IPS-18a (cell line): ENCODE measurements at regions not wholly inside any gene's neighbourhood (a gene's known extent, or its start where the extent isn't known, plus 50 kb on each side); places are given as distances from the start of the nearest gene placed in this dataset.
"Not testable (repeated sequence)": the region's sequence is repeated elsewhere in the genome, so short reads cannot be mapped to it uniquely, and the experiment has no call there.

Experiments
- H3K27ac ChIP-seq: one replicate; pipeline ENCODE4 v1.5.1; 2013; ENCODE audit warnings: low read length
- H3K27me3 ChIP-seq: one replicate; pipeline ENCODE4 v1.6.1; 2013; ENCODE audit warnings: mild to moderate bottlenecking, low read length; ENCODE audit not compliant: control insufficient read depth, insufficient read depth
- H3K36me3 ChIP-seq: one replicate; pipeline ENCODE4 v1.6.1; 2013; ENCODE audit warnings: low read depth, low read length; ENCODE audit not compliant: control insufficient read depth
- H3K4me1 ChIP-seq: one replicate; pipeline ENCODE4 v1.6.1; 2013; ENCODE audit warnings: low read depth, low read length; ENCODE audit not compliant: control insufficient read depth
- H3K4me3 ChIP-seq: one replicate; pipeline ENCODE4 v1.5.1; 2013; ENCODE audit warnings: low read length
- H3K9ac ChIP-seq: one replicate; pipeline ENCODE4 v1.6.1; 2013; ENCODE audit warnings: mild to moderate bottlenecking, low read length, moderate library complexity
- H3K9me3 ChIP-seq: one replicate; pipeline ENCODE4 v1.6.1; 2013; ENCODE audit warnings: low read depth, low read length; ENCODE audit not compliant: control insufficient read depth

DNA sequence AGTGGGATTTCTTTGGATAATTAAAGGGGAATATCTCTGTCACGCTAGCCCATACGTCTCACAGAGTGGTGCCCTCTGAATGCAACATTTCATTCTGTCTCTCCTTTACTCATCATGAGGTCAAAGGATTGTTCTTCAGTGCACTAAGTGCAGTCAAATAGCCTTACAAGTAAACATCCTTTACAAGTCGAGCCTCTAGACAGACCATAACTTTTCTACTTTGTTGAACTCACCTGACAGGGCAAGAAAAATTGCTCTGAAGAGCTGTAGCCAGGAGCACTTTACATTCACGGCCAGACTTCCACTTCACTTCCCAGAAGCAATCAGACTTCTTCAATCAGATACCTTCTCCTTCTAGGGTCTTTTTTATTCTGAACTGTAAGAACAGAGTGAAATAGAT lies 768.0 kb upstream of the TMPRSS15 start:
- no peak overlapping the region for H3K4me3 ChIP-seq
- H3K36me3 ChIP-seq = no peaks in the 10 kb centered on the region
- no peaks in the 10 kb centered on the region for H3K4me1 ChIP-seq
- H3K9ac ChIP-seq = no peak overlapping the region
- H3K9me3 ChIP-seq = no peaks in the 10 kb centered on the region
- no peaks in the 10 kb centered on the region for H3K27me3 ChIP-seq
- no peak overlapping the region for H3K27ac ChIP-seq

DNA sequence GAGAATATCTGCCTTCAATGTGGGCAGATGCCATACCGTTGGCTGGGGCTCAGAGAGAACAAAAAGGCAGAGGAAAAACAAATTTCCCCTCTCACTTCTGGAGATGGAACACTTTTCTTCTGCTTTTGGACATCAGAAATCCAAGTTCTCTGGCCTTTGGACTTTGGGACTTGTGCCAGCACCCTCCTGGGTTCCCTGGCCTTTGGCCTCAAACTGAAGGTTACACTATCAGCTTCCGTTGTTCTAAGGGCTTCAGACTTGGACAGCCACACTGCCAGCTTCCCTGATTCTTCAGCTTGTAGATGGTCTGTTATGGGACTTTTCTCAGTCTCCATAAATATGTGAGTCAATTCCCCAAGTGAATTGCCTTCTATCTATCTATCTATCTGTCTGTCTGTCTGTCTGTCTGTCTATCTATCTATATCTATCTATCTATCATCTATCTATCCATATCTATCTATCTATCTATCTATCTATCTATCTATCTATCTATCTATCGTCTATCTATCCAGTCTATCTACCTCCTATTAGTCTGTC lies 778.1 kb upstream of the TMPRSS15 start:
- no peak overlapping the region for H3K9ac ChIP-seq
- no peaks in the 10 kb centered on the region for H3K27me3 ChIP-seq
- H3K4me3 ChIP-seq = no peak overlapping the region
- H3K36me3 ChIP-seq = no peaks in the 10 kb centered on the region
- H3K27ac ChIP-seq = no peak overlapping the region
- H3K4me1 ChIP-seq = no peaks in the 10 kb centered on the region
- H3K9me3 ChIP-seq = no peaks in the 10 kb centered on the region

DNA sequence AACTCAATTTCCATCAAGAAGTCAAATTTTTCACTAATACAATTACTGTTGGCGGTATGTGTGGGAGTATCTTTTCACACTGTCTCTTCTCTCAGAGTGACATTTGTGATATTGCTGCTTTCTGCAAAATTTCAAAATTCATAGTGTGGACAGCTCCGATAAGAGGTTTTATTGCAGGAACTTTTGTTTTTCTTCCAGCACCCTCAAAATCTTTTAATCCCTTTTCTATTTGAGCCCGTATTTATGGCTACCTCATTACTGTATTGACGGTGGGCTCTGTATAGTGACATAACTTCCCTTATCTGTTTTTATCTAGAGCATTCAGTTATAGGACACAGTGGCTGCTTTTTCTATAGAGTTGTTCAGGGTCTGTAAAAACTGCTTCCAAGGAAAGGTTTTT lies 794.4 kb upstream of the TMPRSS15 start:
- Histone ChIP-seq H3K36me3 (no peaks in the 10 kb centered on the region), H3K9ac (no peak overlapping the region), H3K9me3 (no peaks in the 10 kb centered on the region), H3K4me3 (no peak overlapping the region), H3K27ac (no peak overlapping the region), H3K4me1 (no peaks in the 10 kb centered on the region), H3K27me3 (no peaks in the 10 kb centered on the region)

DNA sequence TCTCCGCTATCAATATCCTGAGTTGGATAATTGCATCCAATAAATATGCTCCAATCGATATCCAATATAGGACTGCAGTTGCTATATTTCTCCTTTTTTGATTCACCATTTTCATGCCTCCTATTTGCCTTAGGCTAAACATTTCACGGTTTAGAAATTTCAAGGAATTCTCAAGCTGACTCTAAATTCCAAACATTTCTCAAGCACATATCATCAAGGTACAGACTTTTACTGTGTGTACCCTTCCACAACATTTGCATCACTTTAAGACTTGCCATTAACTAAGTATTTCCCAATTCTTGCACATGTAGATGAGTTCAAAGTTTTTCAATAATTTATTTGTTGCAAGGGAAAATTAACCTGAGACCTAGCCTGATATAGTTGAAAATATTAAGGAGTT lies 795.2 kb upstream of the TMPRSS15 start:
- Histone ChIP-seq H3K27me3 (no peaks in the 10 kb centered on the region), H3K27ac (no peak overlapping the region), H3K4me1 (no peaks in the 10 kb centered on the region), H3K9ac (no peak overlapping the region), H3K36me3 (no peaks in the 10 kb centered on the region), H3K4me3 (no peak overlapping the region), H3K9me3 (no peaks in the 10 kb centered on the region)

DNA sequence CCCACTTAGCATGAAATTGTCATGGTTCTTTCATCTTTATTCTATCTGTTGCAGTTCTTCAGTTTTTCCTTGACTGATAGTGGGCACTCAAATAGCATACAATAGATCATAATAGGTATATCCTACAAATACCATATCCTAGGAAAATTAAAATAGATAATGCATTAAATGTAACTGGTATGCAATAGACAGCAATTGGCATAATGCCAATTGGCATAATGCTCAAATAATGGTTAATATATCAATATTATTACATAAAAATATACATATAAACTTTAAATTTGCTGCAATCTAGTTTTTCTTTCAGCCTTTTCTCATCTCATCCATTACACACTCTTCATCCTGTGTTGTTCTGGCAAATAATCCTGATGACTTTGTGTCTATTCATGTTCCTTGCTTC lies 814.6 kb upstream of the TMPRSS15 start:
- Histone ChIP-seq H3K9me3 (no peaks in the 10 kb centered on the region), H3K27me3 (no peaks in the 10 kb centered on the region), H3K27ac (no peak overlapping the region), H3K4me3 (no peak overlapping the region), H3K36me3 (no peaks in the 10 kb centered on the region), H3K9ac (no peak overlapping the region), H3K4me1 (no peaks in the 10 kb centered on the region)

DNA sequence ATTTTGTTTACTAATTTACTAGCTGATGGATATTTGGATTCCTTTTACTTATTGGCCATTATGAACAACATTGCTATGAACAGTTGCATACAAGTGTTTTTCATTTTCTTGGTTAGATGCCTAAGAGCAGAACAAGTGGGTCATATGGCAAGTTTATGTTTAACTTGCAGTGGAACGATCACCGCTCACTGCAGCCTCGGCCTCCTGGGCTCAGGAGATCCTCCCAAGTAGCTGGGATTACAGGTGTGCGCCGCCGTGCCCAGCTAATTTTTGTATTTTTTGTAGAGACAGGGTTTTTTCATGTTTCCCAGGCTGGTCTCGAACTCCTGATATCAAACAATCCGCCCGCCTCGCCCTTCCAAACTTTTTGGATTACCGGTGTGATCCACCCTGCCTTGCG lies 820.5 kb upstream of the TMPRSS15 start:
- no peaks in the 10 kb centered on the region for H3K27me3 ChIP-seq
- H3K4me1 ChIP-seq = no peaks in the 10 kb centered on the region
- no peak overlapping the region for H3K27ac ChIP-seq
- H3K36me3 ChIP-seq = no peaks in the 10 kb centered on the region
- H3K9me3 ChIP-seq = no peaks in the 10 kb centered on the region
- no peak overlapping the region for H3K4me3 ChIP-seq
- H3K9ac ChIP-seq = no peak overlapping the region

DNA sequence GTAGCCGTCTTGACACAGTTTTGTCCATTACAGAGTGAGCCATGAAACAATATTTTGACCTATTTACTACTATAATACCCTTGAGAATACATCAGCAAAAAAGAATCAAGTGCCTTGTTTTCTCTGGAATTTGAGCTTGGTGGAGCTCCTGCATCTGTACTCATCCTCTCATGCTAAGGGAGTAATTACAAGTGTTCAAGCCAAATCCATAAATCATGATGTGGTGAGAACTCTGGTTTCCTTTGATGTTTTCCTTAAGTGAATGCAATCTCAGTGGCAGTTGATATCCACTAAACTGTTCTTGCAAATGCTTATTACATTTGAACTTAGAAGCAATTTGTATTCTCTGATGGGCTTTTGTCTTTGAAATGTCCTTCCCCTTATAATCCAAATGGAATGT lies 824.6 kb upstream of the TMPRSS15 start:
- Histone ChIP-seq H3K27ac (no peak overlapping the region), H3K9ac (no peak overlapping the region), H3K4me3 (no peak overlapping the region), H3K36me3 (no peaks in the 10 kb centered on the region), H3K4me1 (no peaks in the 10 kb centered on the region), H3K9me3 (no peaks in the 10 kb centered on the region), H3K27me3 (no peaks in the 10 kb centered on the region)

DNA sequence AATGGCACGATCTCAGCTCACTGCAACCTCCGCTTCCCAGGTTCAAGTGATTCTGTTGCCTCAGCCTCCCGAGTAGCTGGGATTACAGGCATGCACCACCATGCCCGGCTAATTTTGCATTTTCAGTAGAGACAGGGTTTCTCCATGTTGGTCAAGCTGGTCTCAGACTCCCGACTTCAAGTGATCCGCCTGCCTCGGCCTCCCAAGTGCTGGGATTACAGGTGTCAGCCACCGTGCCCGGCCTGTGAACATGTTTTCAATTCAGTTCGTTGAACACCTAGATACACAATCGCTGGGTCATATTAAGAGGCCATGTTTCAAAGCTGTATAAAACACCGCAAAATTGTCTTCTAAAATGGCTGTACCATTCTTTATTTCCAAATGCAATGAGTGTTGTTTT lies 830.3 kb upstream of the TMPRSS15 start:
- H3K4me1 ChIP-seq, H3K27ac ChIP-seq, H3K9me3 ChIP-seq, H3K9ac ChIP-seq, H3K27me3 ChIP-seq, H3K4me3 ChIP-seq, H3K36me3 ChIP-seq: not testable (repeated sequence)

DNA sequence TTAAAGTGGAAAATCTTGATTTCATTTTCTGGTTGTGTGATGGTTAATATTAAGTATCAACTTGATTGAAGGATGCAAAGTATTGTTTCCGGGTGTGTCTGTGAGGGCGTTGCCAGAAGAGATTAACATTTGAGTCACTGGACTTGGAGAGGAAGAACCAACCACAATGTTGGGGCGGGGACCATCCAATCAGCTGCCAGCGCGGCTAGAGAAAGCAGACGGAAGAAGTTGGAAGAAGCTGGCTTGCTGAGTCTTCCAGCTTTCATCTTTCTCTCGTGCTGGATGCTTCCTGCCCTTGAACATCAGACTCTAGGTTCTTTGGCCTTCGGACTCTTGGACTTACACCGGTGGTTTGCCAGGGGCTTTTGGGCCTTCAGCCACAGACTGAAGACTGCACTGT lies 832.6 kb upstream of the TMPRSS15 start:
- Histone ChIP-seq H3K4me1 (no peaks in the 10 kb centered on the region), H3K9me3 (no peaks in the 10 kb centered on the region), H3K27ac (no peak overlapping the region), H3K9ac (no peak overlapping the region), H3K4me3 (no peak overlapping the region), H3K27me3 (no peaks in the 10 kb centered on the region), H3K36me3 (no peaks in the 10 kb centered on the region)

DNA sequence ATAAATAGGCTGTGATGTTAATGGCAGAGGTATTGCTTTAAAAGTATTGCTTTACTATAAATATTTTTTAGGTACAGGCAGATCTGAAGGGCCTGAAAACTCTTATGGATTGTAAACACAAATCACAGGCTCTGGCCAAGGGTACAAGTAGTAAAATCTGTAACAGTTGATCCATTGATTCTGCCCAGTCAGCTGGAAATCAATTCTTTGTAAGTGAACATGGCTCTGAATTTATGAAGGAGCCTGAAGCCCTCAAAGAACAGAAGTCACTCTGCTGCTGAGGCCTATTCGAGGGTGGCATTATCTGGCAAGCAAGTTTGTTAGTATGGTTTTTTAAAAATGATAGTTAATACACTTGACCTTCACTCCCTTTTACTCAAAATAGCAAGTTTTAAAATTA lies 834.0 kb upstream of the TMPRSS15 start:
- H3K4me3 ChIP-seq = no peak overlapping the region

DNA sequence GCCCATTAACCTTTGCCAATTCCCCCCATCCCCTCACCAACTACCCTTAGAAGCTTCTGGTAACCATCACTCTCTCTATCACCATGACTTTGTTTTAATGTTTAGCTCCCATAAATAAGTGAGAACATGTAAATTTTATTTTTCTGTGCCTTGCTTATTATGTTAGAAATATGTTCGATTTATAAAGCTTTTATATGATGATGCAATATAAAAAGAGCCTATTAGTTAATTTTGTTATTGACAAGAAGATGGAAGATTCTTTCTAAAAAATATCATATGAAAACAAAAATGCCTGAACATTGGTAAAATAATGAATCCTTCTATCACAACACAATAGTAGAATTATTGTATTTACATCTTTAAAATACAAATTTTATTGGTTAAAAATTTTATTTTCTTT lies 836.1 kb upstream of the TMPRSS15 start:
- no peak overlapping the region for H3K9ac ChIP-seq
- no peaks in the 10 kb centered on the region for H3K27me3 ChIP-seq
- no peaks in the 10 kb centered on the region for H3K9me3 ChIP-seq
- H3K27ac ChIP-seq = no peak overlapping the region
- H3K4me1 ChIP-seq = no peaks in the 10 kb centered on the region
- H3K4me3 ChIP-seq = no peak overlapping the region
- no peaks in the 10 kb centered on the region for H3K36me3 ChIP-seq

More for the DNA sequence above, 834.0 kb upstream of the TMPRSS15 start:
- no peak overlapping the region for H3K27ac ChIP-seq
- H3K36me3 ChIP-seq = no peaks in the 10 kb centered on the region
- H3K9me3 ChIP-seq = no peaks in the 10 kb centered on the region
- no peak overlapping the region for H3K9ac ChIP-seq
- H3K27me3 ChIP-seq = no peaks in the 10 kb centered on the region
- no peaks in the 10 kb centered on the region for H3K4me1 ChIP-seq

DNA sequence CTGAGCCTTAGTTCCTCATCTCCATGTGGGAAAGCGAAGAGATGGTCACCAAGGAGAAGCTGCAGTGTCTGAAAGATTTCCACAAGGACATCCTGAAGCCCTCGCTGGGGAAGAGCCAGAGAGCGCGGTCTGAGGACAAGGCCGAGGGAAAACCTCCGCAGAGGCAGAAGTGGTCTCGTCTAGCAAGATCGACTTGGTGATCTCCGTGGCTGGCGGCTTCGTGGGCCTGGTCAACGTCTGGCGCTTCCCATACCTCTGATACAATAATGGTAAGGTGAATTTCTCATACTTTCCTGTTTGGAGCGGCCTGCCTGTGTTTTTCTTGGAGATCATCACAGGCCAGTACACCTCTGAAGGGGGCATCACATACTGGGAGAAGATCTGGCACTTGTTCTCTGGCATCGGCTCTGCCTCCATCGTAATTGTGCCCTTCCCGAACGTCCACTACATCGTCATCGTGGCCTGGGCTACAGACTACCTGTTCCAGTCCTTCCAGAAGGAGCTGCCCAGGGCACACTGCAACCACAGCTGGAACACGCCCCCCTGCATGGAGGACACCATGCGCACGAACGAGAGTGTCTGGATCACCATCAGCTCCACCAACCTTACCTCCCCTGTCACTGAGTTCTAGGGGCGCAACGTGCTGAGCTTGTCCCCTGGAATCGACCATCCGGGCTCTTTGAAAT lies 841.1 kb upstream of the TMPRSS15 start:
- no peaks in the 10 kb centered on the region for H3K27me3 ChIP-seq
- no peak overlapping the region for H3K4me3 ChIP-seq
- H3K27ac ChIP-seq = no peak overlapping the region
- no peaks in the 10 kb centered on the region for H3K9me3 ChIP-seq
- H3K4me1 ChIP-seq = no peaks in the 10 kb centered on the region
- no peak overlapping the region for H3K9ac ChIP-seq
- H3K36me3 ChIP-seq = no peaks in the 10 kb centered on the region
